A549 (cell line): ENCODE measurements at regions not wholly inside any gene's neighbourhood (a gene's known extent, or its start where the extent isn't known, plus 50 kb on each side); places are given as distances from the start of the nearest gene placed in this dataset.

Experiments
- ATAC-seq, 2 experiments: fragments of 200-7000 bp in 1 of 2; fragments of >200 bp in 1 of 2; cut with Nextera tagmentation in 1 of 2; cut with Tn5 transposase in 1 of 2; 3 replicates each; pipeline versions ENCODE4 v1.8.0 to v1.9.1; 2018 to 2020; ENCODE audit warnings: mild to moderate bottlenecking in 1 of 2, moderate library complexity in 1 of 2
- CTCF ChIA-PET: fragments of 300-600 bp; sonication (Branson Sonifier 250); formaldehyde crosslinking; extraction: SDS; loops from one replicate; lab custom pipeline; 2021; ENCODE audit warnings: antibody characterized with exemption, inconsistent platforms; lab: Yijun Ruan, JAX
- POLR2A ChIA-PET: fragments of 350-600 bp; formaldehyde crosslinking; extraction: SDS; loops from one replicate; lab custom pipeline; 2021; ENCODE audit warnings: antibody characterized with exemption, inconsistent platforms; lab: Yijun Ruan, JAX
- DNase-seq, 2 experiments: peaks; one replicate each; pipeline versions ENCODE4 v3.0.0 to v3.0.0-alpha.2; 2011 to 2016; ENCODE audit warnings: low read depth in 1 of 2, low spot score in 1 of 2
- FAIRE-seq: peaks from 2 replicates; lab custom pipeline; 2011; peaks lifted over from hg19 to GRCh38; lab: Jason Lieb, UNC
- H3K27ac ChIP-seq, 2 experiments: fragments of >200 bp; sonication (Bioruptor Twin); formaldehyde crosslinking; 3 replicates each; pipeline ENCODE4 v1.5.1; 2016 to 2017
- H3K4me1 ChIP-seq: fragments of >200 bp; sonication (Bioruptor Twin); formaldehyde crosslinking; 3 replicates; pipeline ENCODE4 v1.6.1; 2016
- H3K4me2 ChIP-seq: fragments of >200 bp; sonication (Bioruptor Twin); formaldehyde crosslinking; 3 replicates; pipeline ENCODE4 v1.6.1; 2016
- H3K4me3 ChIP-seq: fragments of >200 bp; sonication (Bioruptor Twin); formaldehyde crosslinking; 3 replicates; pipeline ENCODE4 v1.5.1; 2016
- H3K9me3 ChIP-seq: fragments of >200 bp; sonication (Bioruptor Twin); formaldehyde crosslinking; 3 replicates; pipeline ENCODE4 v1.6.1; 2016
- BHLHE40 ChIP-seq: IDR thresholded peaks from 2 replicates; pipeline ENCODE4 v1.6.1; 2012; ENCODE audit warnings: low read depth, low read length, inconsistent platforms
- CBX2 ChIP-seq: fragments of 200-600 bp; sonication (generic); IDR thresholded peaks from 2 replicates; pipeline ENCODE4 v1.6.1; 2016; ENCODE audit warnings: low read depth, mild to moderate bottlenecking, borderline replicate concordance
- CBX8 ChIP-seq: fragments of 200-600 bp; sonication (generic); IDR thresholded peaks from 2 replicates; pipeline ENCODE4 v1.6.1; 2016
- CHD2 ChIP-seq: fragments of 150-350 bp; IDR thresholded peaks from 2 replicates; pipeline ENCODE4 v1.6.1; 2014; ENCODE audit warnings: low read length; ENCODE audit not compliant: partially characterized antibody
- EHMT2 ChIP-seq: fragments of 200-600 bp; sonication (generic); IDR thresholded peaks from 2 replicates; pipeline ENCODE4 v1.6.1; 2016; ENCODE audit warnings: antibody characterized with exemption, low read depth, mild to moderate bottlenecking, moderate library complexity
- EP300 ChIP-seq, 2 experiments: fragments of >200 bp; sonication (Bioruptor Twin); formaldehyde crosslinking; IDR thresholded peaks; 2 replicates in 1 of 2; 3 replicates in 1 of 2; pipeline ENCODE4 v1.6.1; 2016 to 2017
- FOXS1 ChIP-seq: fragments of 250-450 bp; sonication (Bioruptor Pico); IDR thresholded peaks from 2 replicates; pipeline ENCODE4 v1.5.0; 2020; ENCODE audit warnings: mild to moderate bottlenecking, moderate library complexity
- HEYL ChIP-seq: fragments of 250-450 bp; sonication (Bioruptor Pico); IDR thresholded peaks from 2 replicates; pipeline ENCODE4 v1.8.0; 2021; ENCODE audit warnings: mild to moderate bottlenecking, moderate library complexity
- HOXA7 ChIP-seq: fragments of 250-450 bp; sonication (Bioruptor Pico); IDR thresholded peaks from 2 replicates; pipeline ENCODE4 v1.5.0; 2020; ENCODE audit warnings: mild to moderate bottlenecking, moderate library complexity
- HOXB13 ChIP-seq: fragments of 250-450 bp; sonication (Bioruptor Pico); IDR thresholded peaks from 2 replicates; pipeline ENCODE4 v1.5.0; 2020; ENCODE audit warnings: low read depth, mild to moderate bottlenecking, moderate library complexity
- JUNB ChIP-seq: fragments of >200 bp; sonication (Bioruptor Twin); formaldehyde crosslinking; IDR thresholded peaks from 2 replicates; pipeline ENCODE4 v1.6.1; 2016
- KDM1A ChIP-seq: fragments of 200-600 bp; sonication (generic); IDR thresholded peaks from 2 replicates; pipeline ENCODE4 v1.6.1; 2016; ENCODE audit warnings: low read depth, mild to moderate bottlenecking
- MYC ChIP-seq: IDR thresholded peaks from 2 replicates; pipeline ENCODE4 v1.6.1; 2012; ENCODE audit warnings: mild to moderate bottlenecking, inconsistent platforms, low read length, improper control_type of control experiment, borderline replicate concordance
- NFE2L2 ChIP-seq: fragments of 150-350 bp; conservative IDR thresholded peaks from 2 replicates; pipeline ENCODE4 v1.6.1; 2014; ENCODE audit warnings: low read length
- NPAS2 ChIP-seq: fragments of 250-450 bp; sonication (Bioruptor Pico); IDR thresholded peaks from 2 replicates; pipeline ENCODE4 v1.8.0; 2022; ENCODE audit warnings: mild to moderate bottlenecking, moderate library complexity, borderline replicate concordance
- POLR2A ChIP-seq: IDR thresholded peaks from 2 replicates; pipeline ENCODE4 v1.6.1; 2012; ENCODE audit warnings: mild to moderate bottlenecking, low read length
- RCOR1 ChIP-seq: fragments of 150-350 bp; IDR thresholded peaks from 2 replicates; pipeline ENCODE4 v1.6.1; 2014; ENCODE audit warnings: antibody characterized with exemption, low read length, low read depth
- RFX5 ChIP-seq: fragments of 450-650 bp; IDR thresholded peaks from 2 replicates; pipeline ENCODE4 v1.7.1; 2014; ENCODE audit warnings: antibody characterized with exemption, mild to moderate bottlenecking, moderate library complexity
- RNF2 ChIP-seq: fragments of 200-600 bp; sonication (generic); IDR thresholded peaks from 2 replicates; pipeline ENCODE4 v1.6.1; 2016; ENCODE audit warnings: low read depth, mild to moderate bottlenecking, antibody characterized with exemption, moderate library complexity, borderline replicate concordance
- SMC3 ChIP-seq: fragments of >200 bp; sonication (Bioruptor Twin); formaldehyde crosslinking; IDR thresholded peaks from 3 replicates; pipeline ENCODE4 v1.6.1; 2018; ENCODE audit warnings: inconsistent platforms
- TP53 ChIP-seq: fragments of 250-450 bp; sonication (Bioruptor Pico); IDR thresholded peaks from 2 replicates; pipeline ENCODE4 v1.5.0; 2021; ENCODE audit warnings: mild to moderate bottlenecking, moderate library complexity
- ZFP36 ChIP-seq: fragments of 450-650 bp; IDR thresholded peaks from 2 replicates; pipeline ENCODE4 v1.6.1; 2014; ENCODE audit warnings: borderline replicate concordance; ENCODE audit not compliant: partially characterized antibody
- whole genome bisulfite sequencing: methylation state at CpG from one replicate; pipeline ENCODE4 v1.1.6; 2017; ENCODE audit errors: missing lambda C conversion rate; 5-methylcytosine and 5-hydroxymethylcytosine counted together
- TF ChIP-seq, protein P1 (sequence below): fragments of 150-350 bp; IDR thresholded peaks from 2 replicates; pipeline ENCODE4 v1.6.1; 2014; ENCODE audit warnings: low read depth, mild to moderate bottlenecking, low read length
- TF ChIP-seq, protein P2 (sequence below): fragments of >200 bp; sonication (Bioruptor Twin); formaldehyde crosslinking; IDR thresholded peaks from 2 replicates; pipeline ENCODE4 v1.6.1; 2016
- TF ChIP-seq, protein P3 (sequence below): IDR thresholded peaks from 2 replicates; pipeline ENCODE4 v1.6.1; 2012; ENCODE audit warnings: low read depth, borderline replicate concordance

DNA sequence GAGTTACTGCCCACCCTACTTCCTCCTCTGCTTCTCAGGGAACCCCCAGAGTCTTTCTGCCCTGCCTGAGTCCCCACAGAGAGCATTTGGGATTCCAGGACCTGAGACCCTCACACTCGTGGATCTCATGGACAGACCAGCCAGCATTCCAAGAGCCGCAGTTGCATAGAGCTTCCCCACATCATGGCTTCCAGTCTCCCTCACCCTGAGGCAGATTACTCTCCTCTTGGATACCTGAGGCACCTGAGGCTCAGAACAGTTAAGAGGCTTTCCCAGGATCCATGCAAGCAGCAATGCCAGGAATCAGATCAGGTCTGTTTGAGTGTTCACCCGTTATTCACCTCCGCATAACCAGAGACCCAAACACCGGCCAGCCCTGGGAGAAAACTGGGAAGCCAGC lies 102.2 kb downstream of the TRIM29 start:
- no peak overlapping the region for H3K4me3 ChIP-seq
- FAIRE-seq (no peak), ATAC-seq (no peak), DNase-seq (no peak)
- WGBS = 32% methylated on average over 4 of the region's 5 CpGs
- no peak overlapping the region for H3K27ac ChIP-seq
- TF ChIP-seq POLR2A (no peak), HEYL (no peak), RCOR1 (no peak), ZFP36 (no peak), CHD2 (no peak), CBX2 (no peak), EHMT2 (no peak), NFE2L2 (no peak), SMC3 (no peak)
- TF ChIP-seq, protein P1, sequence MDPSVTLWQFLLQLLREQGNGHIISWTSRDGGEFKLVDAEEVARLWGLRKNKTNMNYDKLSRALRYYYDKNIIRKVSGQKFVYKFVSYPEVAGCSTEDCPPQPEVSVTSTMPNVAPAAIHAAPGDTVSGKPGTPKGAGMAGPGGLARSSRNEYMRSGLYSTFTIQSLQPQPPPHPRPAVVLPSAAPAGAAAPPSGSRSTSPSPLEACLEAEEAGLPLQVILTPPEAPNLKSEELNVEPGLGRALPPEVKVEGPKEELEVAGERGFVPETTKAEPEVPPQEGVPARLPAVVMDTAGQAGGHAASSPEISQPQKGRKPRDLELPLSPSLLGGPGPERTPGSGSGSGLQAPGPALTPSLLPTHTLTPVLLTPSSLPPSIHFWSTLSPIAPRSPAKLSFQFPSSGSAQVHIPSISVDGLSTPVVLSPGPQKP = no peak
- ChIA-PET POLR2A (no interaction called here), CTCF (no interaction called here)
- H3K4me1 ChIP-seq = no peaks in the 10 kb centered on the region
- no peak overlapping the region for H3K4me2 ChIP-seq
- no peaks in the 10 kb centered on the region for H3K9me3 ChIP-seq

DNA sequence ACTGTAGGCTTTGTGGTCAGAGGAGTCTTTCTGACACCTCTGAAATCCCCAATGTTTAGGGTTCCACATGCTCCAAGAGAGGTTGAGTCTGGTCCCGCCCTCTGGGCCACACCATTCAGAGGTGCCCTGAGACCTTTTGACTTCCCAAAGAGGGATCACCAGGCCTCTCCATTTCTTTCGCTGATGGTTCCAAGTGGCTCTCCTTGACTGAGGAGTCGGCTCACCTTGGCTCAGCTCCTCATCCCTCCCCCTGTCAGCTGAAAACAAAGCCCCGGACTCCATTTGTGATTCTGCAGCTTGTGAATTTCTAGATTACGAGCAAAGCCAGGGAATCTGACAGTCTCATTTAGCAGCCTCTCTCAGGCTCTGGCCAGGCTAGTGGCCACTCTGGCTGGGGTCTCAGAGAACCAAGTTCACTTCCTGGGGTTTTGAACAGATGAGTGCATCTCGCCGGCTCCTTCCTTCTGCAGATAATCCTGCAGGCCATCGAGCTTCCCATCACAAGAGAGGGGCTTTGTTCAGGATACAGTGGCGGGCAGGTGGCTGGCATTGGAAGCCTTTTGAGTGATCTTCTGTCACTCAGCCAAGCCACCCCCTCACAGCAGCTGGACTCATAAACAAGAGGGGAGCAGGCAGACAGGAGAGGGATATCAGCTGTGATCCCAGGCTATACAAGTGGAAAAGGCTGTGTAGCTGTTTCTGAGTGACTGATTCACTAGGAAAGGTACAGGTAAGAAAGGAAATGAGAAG lies 102.9 kb downstream of the TRIM29 start:
- Histone ChIP-seq H3K4me3 (no peak overlapping the region), H3K4me2 (no peak overlapping the region), H3K4me1 (no peaks in the 10 kb centered on the region)
- FAIRE-seq (no peak), ATAC-seq (no peak), DNase-seq (no peak)
- ChIA-PET CTCF (no interaction called here), POLR2A (no interaction called here)
- 27% methylated on average over 7 of the region's 9 CpGs for WGBS
- TF ChIP-seq MYC = no peak
- TF ChIP-seq, protein P2, sequence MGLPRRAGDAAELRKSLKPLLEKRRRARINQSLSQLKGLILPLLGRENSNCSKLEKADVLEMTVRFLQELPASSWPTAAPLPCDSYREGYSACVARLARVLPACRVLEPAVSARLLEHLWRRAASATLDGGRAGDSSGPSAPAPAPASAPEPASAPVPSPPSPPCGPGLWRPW = no peak
- TF ChIP-seq, all 56 proteins: peak for 0
- H3K9me3 ChIP-seq = no peaks in the 10 kb centered on the region
- H3K27ac ChIP-seq = no peak overlapping the region

DNA sequence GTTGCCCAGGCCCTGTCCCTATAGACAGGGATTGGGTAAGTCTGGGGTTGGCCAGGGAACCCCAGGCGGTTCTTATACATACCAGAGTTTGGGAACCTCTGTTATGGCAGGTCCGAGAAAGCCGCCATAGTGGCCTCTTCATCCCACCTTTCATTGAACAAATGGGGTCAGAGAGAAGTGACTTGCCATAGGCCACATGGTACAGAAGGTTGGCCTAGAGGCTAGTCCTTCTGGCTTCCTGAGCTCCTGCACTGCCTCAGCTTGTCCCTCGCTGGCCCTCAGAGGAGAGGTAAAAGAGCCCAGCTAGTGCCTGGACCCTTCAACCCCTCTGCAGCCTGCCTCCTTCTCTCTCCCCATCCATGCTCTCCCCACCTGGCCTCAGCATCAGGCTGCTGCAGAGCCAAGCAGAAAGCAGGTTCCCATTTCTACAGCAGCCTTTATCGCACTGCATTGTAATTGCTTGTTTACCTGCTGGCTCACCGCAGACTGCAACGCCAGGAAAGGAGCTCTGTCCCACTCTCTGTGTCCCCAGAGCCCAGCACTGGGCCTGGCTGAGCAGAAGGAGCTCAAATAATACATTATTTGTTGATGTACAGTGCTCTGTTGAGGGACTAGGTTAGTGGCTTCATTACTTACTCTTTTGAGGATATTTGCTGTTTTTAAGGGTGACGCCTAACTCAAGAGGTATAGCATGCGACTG lies 103.6 kb downstream of the TRIM29 start:
- TF ChIP-seq KDM1A (no peak), HOXA7 (CRISPR knock-in tag) (no peak), CBX8 (no peak), BHLHE40 (no peak)
- Histone ChIP-seq H3K27ac (no peak overlapping the region), H3K9me3 (no peaks in the 10 kb centered on the region), H3K4me2 (no peak overlapping the region), H3K4me1 (no peaks in the 10 kb centered on the region), H3K4me3 (no peak overlapping the region)
- ChIA-PET CTCF (no interaction called here), POLR2A (no interaction called here)
- no peak for ATAC-seq
- WGBS = 64% methylated on average over 8 of the region's 9 CpGs
- DNase-seq = no peak
- no peak for FAIRE-seq

DNA sequence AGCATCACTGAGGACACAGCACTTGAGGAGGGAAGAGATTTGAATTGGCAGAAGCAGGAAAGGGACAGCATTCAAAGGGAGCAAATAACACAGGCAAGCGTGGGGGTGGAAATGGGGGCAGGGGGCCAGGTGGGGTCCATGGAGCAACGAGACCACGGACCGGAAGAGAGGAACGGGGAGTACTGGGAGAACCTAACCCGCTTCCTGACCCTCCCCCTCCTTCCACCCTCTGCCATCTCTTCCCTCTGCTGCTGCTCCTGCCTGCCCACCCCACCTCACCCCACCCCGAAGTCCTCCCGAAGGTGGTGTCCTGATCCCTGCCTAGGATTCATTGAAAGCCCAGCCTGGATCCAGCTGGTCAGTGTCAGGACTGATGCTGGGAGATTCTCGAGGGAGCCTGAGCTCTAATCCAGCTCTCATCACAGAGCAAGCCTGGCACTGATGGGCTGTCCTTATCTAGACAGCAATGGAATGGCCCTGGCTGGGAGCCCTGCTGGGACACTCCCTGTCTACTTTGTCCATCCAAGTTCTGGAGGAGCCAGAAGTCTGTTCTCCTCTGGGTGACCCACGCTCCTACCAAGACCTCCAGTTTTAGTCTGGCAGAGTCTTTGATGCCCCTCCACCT lies 105.0 kb downstream of the TRIM29 start:
- CTCF ChIA-PET = no interaction called here
- H3K4me3 ChIP-seq = no peak overlapping the region
- FAIRE-seq = no peak
- TF ChIP-seq TP53 (CRISPR knock-in tag) (no peak), BHLHE40 (no peak), HOXB13 (no peak), CBX2 (no peak), CBX8 (no peak), NPAS2 (CRISPR knock-in tag) (no peak), EP300 (IDR thresholded peaks at IDR 0.05) (no peak), EHMT2 (no peak), FOXS1 (no peak), POLR2A (no peak), RNF2 (no peak), ZFP36 (no peak), JUNB (no peak), CHD2 (no peak), RFX5 (no peak), SMC3 (no peak), HOXA7 (CRISPR knock-in tag) (no peak)
- TF ChIP-seq, protein P3, sequence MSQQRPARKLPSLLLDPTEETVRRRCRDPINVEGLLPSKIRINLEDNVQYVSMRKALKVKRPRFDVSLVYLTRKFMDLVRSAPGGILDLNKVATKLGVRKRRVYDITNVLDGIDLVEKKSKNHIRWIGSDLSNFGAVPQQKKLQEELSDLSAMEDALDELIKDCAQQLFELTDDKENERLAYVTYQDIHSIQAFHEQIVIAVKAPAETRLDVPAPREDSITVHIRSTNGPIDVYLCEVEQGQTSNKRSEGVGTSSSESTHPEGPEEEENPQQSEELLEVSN = no peak
- H3K27ac ChIP-seq = no peak overlapping the region
- DNase-seq = no peak
- no peak for ATAC-seq
- POLR2A ChIA-PET = no interaction called here
- WGBS = 21% methylated on average over 7 of the region's 10 CpGs
- no peak overlapping the region for H3K4me2 ChIP-seq
- H3K9me3 ChIP-seq = no peaks in the 10 kb centered on the region
- no peaks in the 10 kb centered on the region for H3K4me1 ChIP-seq
